ENCODE measurements at regions not wholly inside any gene's neighbourhood (a gene's known extent, or its start where the extent isn't known, plus 50 kb on each side); places are given as distances from the start of the nearest gene placed in this dataset.

GRCh38 chr2:12120281-12121150 is 374.1 kb downstream of the LPIN1 start:
- peak; percentile 66 for ATAC-seq

- ATAC-seq = no peak
These were observed 378.4 kb downstream of the LPIN1 start for GRCh38 chr2:12124790-12125189.

GRCh38 chr2:12126318-12126717 is 379.9 kb downstream of the LPIN1 start:
- ATAC-seq = no peak

- ATAC-seq = no peak
These were observed 381.2 kb downstream of the LPIN1 start for GRCh38 chr2:12127638-12128037.

GRCh38 chr2:12131975-12132374 is 385.5 kb downstream of the LPIN1 start:
- ATAC-seq = peak; percentile 47

GRCh38 chr2:12141618-12142258 is 395.3 kb downstream of the LPIN1 start:
- no peak for ATAC-seq

GRCh38 chr2:12151716-12152115 is 405.3 kb downstream of the LPIN1 start:
- peak; percentile 57 for ATAC-seq

- no peak for ATAC-seq
These were observed 406.5 kb downstream of the LPIN1 start for GRCh38 chr2:12152888-12153287.

- peak; percentile 97 for ATAC-seq
These were observed 409.0 kb downstream of the LPIN1 start for GRCh38 chr2:12155303-12156051.

- no peak for ATAC-seq
These were observed 409.9 kb downstream of the LPIN1 start for GRCh38 chr2:12156349-12156748.

- ATAC-seq = no peak
These were observed 414.7 kb downstream of the LPIN1 start for GRCh38 chr2:12161085-12161484.

- ATAC-seq = no peak
These were observed 416.1 kb downstream of the LPIN1 start for GRCh38 chr2:12162269-12163247.

GRCh38 chr2:12163866-12164265 is 417.4 kb downstream of the LPIN1 start:
- no peak for ATAC-seq

- ATAC-seq = no peak
These were observed 418.3 kb downstream of the LPIN1 start for GRCh38 chr2:12164689-12165088.

- no peak for ATAC-seq
These were observed 421.3 kb downstream of the LPIN1 start for GRCh38 chr2:12167525-12168317.

GRCh38 chr2:12168354-12168753 is 421.9 kb downstream of the LPIN1 start:
- ATAC-seq = peak; percentile 79

GRCh38 chr2:12168791-12169388 is 422.5 kb downstream of the LPIN1 start:
- peak; percentile 52 for ATAC-seq

GRCh38 chr2:12169721-12170120 is 423.3 kb downstream of the LPIN1 start:
- peak; percentile 72 for ATAC-seq

- no peak for ATAC-seq
These were observed 423.7 kb downstream of the LPIN1 start for GRCh38 chr2:12170121-12170520.

GRCh38 chr2:12173271-12173942 is 427.0 kb downstream of the LPIN1 start:
- no peak for ATAC-seq
